Mammary epithelial cell (primary cell): ENCODE measurements at regions not wholly inside any gene's neighbourhood (a gene's known extent, or its start where the extent isn't known, plus 50 kb on each side); places are given as distances from the start of the nearest gene placed in this dataset.

ENCODE experiments used
- EZH2 ChIP-seq: IDR thresholded peaks from 2 replicates; pipeline ENCODE4 v1.6.1; 2012; ENCODE audit warnings: low read length, inconsistent platforms, borderline replicate concordance
- TF ChIP-seq, protein P1 (sequence below), 2 donors: IDR thresholded peaks in 1 of 2; conservative IDR thresholded peaks in 1 of 2; 2 replicates each; pipeline ENCODE4 v1.5.1; 2011 to 2012; ENCODE audit warnings: inconsistent platforms in 2 of 2, low read length in 2 of 2, mild to moderate bottlenecking in 2 of 2, control low read depth in 1 of 2, low read depth in 1 of 2; ENCODE audit not compliant: insufficient read depth in 1 of 2; ENCODE audit errors: extremely low read depth in 1 of 2

- TF ChIP-seq, protein P1, sequence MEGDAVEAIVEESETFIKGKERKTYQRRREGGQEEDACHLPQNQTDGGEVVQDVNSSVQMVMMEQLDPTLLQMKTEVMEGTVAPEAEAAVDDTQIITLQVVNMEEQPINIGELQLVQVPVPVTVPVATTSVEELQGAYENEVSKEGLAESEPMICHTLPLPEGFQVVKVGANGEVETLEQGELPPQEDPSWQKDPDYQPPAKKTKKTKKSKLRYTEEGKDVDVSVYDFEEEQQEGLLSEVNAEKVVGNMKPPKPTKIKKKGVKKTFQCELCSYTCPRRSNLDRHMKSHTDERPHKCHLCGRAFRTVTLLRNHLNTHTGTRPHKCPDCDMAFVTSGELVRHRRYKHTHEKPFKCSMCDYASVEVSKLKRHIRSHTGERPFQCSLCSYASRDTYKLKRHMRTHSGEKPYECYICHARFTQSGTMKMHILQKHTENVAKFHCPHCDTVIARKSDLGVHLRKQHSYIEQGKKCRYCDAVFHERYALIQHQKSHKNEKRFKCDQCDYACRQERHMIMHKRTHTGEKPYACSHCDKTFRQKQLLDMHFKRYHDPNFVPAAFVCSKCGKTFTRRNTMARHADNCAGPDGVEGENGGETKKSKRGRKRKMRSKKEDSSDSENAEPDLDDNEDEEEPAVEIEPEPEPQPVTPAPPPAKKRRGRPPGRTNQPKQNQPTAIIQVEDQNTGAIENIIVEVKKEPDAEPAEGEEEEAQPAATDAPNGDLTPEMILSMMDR (conservative IDR thresholded peaks at IDR 0.05 in 1 of 2, IDR thresholded peaks at IDR 0.05 in 1 of 2; ENCODE audit: extremely low read depth in 1 of 2, insufficient read depth in 1 of 2, low read depth in 1 of 2, low read length in 2 of 2), result no peak
- TF ChIP-seq EZH2, result no peak
Observed at GRCh38 chr13:66225072-66225471, 1005.1 kb downstream of the PCDH9 start.
